ENCODE measurements at regions not wholly inside any gene's neighbourhood (a gene's known extent, or its start where the extent isn't known, plus 50 kb on each side); places are given as distances from the start of the nearest gene placed in this dataset.
"Not testable (repeated sequence)": the region's sequence is repeated elsewhere in the genome, so short reads cannot be mapped to it uniquely, and the experiment has no call there.

DNA sequence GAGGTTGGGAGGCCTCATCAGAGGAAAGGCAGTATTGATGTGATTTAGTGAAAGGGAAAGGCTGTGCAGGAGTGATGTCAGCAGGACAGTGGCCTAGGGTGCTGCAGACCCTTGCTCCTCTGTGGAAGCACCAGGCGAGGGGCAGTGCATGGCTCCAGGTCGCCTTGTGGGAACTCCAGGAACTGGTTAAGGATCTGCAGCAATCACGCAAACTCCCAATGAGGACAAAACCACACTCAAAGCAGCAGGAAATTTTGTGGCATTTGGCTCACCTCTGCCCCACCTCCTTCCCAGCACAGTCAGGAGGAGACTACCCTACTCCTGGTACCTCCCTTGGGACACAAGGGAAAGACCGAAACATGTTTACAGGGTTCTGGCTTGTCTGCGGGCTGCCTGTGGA is 251.5 kb downstream of the GADD45G start:
- TF ChIP-seq CTCF (optimal IDR thresholded peaks at IDR 0.05 in 1 of 3, IDR thresholded peaks at IDR 0.05 in 1 of 3, conservative IDR thresholded peaks at IDR 0.05 in 1 of 3; ENCODE audit: extremely low read depth in 1 of 3, insufficient read depth in 2 of 3, low read length in 3 of 3); EZH2 (IDR thresholded peaks at IDR 0.05; ENCODE audit: low read length): not testable (repeated sequence)

Measured in keratinocyte (primary cell).